WTC11 (cell line): ENCODE measurements at regions not wholly inside any gene's neighbourhood (a gene's known extent, or its start where the extent isn't known, plus 50 kb on each side); places are given as distances from the start of the nearest gene placed in this dataset.

Source experiments
- ATAC-seq: fragments of 200-7000 bp; cut with Tn5 transposase; 2 replicates; pipeline ENCODE4 v1.10.0; 2021; ENCODE audit warnings: mild to moderate bottlenecking, moderate library complexity
- CTCF ChIA-PET: fragments of 300-600 bp; sonication (Branson Sonifier 250); formaldehyde crosslinking; loops from one replicate; lab custom pipeline; 2021; ENCODE audit warnings: antibody characterized with exemption; lab: Charles Lee
- POLR2A ChIA-PET: fragments of 350-600 bp; sonication (Branson Sonifier 250); formaldehyde crosslinking; loops from one replicate; lab custom pipeline; 2021; ENCODE audit warnings: antibody characterized with exemption; lab: Charles Lee
- DNase-seq: peaks from one replicate; pipeline ENCODE4 v3.0.0; 2021; ENCODE audit warnings: low spot score
- H3K27ac Mint-ChIP-seq: 2 replicates; pipeline ENCODE4 v1.8.0; 2021; ENCODE audit warnings: mixed read lengths
- H3K27me3 Mint-ChIP-seq: 2 replicates; pipeline ENCODE4 v1.8.0; 2021; ENCODE audit warnings: low read depth, mild to moderate bottlenecking, moderate library complexity, mixed read lengths
- H3K36me3 Mint-ChIP-seq: 2 replicates; pipeline ENCODE4 v1.8.0; 2021; ENCODE audit warnings: mixed read lengths
- H3K4me1 Mint-ChIP-seq: 2 replicates; pipeline ENCODE4 v1.8.0; 2022; ENCODE audit warnings: mixed read lengths
- H3K4me3 Mint-ChIP-seq: 2 replicates; pipeline ENCODE4 v1.8.0; 2021; ENCODE audit warnings: mild to moderate bottlenecking, moderate library complexity, mixed read lengths
- H3K9me3 Mint-ChIP-seq: 2 replicates; pipeline ENCODE4 v1.8.0; 2021; ENCODE audit warnings: mixed read lengths
- ARID4B ChIP-seq: sonication (generic); formaldehyde crosslinking; IDR thresholded peaks from 2 replicates; pipeline ENCODE4 v1.8.0; 2023; ENCODE audit warnings: missing genetic modification reagents, mild to moderate bottlenecking, borderline replicate concordance
- ELF4 ChIP-seq: sonication (generic); formaldehyde crosslinking; IDR thresholded peaks from 2 replicates; pipeline ENCODE4 v1.8.1; 2022; ENCODE audit warnings: low read depth, mild to moderate bottlenecking, moderate library complexity, missing genetic modification reagents
- FOXP1 ChIP-seq: sonication (generic); formaldehyde crosslinking; IDR thresholded peaks from 2 replicates; pipeline ENCODE4 v1.8.0; 2022; ENCODE audit warnings: missing genetic modification reagents, mild to moderate bottlenecking, moderate library complexity, borderline replicate concordance
- GRHL2 ChIP-seq: fragments of 250-450 bp; sonication (Bioruptor Pico); IDR thresholded peaks from 2 replicates; pipeline ENCODE4 v1.8.0; 2022; ENCODE audit warnings: mild to moderate bottlenecking, moderate library complexity; ENCODE audit not compliant: insufficient replicate concordance, severe bottlenecking
- NFE2L1 ChIP-seq: sonication (generic); formaldehyde crosslinking; IDR thresholded peaks from 2 replicates; pipeline ENCODE4 v1.8.1; 2023; ENCODE audit warnings: missing genetic modification reagents
- NFYB ChIP-seq: sonication (generic); formaldehyde crosslinking; conservative IDR thresholded peaks from 2 replicates; pipeline ENCODE4 v1.8.0; 2022; ENCODE audit warnings: low read depth, missing genetic modification reagents
- PRRX2 ChIP-seq: fragments of 250-450 bp; sonication (Bioruptor Pico); IDR thresholded peaks from 2 replicates; pipeline ENCODE4 v1.8.0; 2021; ENCODE audit warnings: mild to moderate bottlenecking
- RORB ChIP-seq: fragments of 250-450 bp; sonication (Bioruptor Pico); IDR thresholded peaks from 2 replicates; pipeline ENCODE4 v1.9.0; 2021; ENCODE audit warnings: mild to moderate bottlenecking
- SP1 ChIP-seq: sonication (generic); formaldehyde crosslinking; conservative IDR thresholded peaks from 2 replicates; pipeline ENCODE4 v1.8.1; 2022; ENCODE audit warnings: missing genetic modification reagents
- TEAD1 ChIP-seq: sonication (generic); formaldehyde crosslinking; IDR thresholded peaks from 2 replicates; pipeline ENCODE4 v1.8.0; 2022; ENCODE audit warnings: mild to moderate bottlenecking, missing genetic modification reagents
- ZMAT4 ChIP-seq: fragments of 250-450 bp; sonication (Bioruptor Pico); IDR thresholded peaks from 2 replicates; pipeline ENCODE4 v1.9.0; 2021; ENCODE audit warnings: mild to moderate bottlenecking
- ZSCAN18 ChIP-seq: fragments of 250-450 bp; sonication (Bioruptor Pico); IDR thresholded peaks from 2 replicates; pipeline ENCODE4 v2.1.2; 2022; ENCODE audit warnings: mild to moderate bottlenecking, moderate library complexity
- TF ChIP-seq, protein P1 (sequence below): sonication (generic); formaldehyde crosslinking; IDR thresholded peaks from 2 replicates; pipeline ENCODE4 v1.8.1; 2023; ENCODE audit warnings: mild to moderate bottlenecking, moderate library complexity, missing genetic modification reagents
- TF ChIP-seq, protein P2 (sequence below): fragments of 200-600 bp; IDR thresholded peaks from 2 replicates; pipeline ENCODE4 v1.8.0; 2022; ENCODE audit warnings: antibody characterized with exemption
- TF ChIP-seq, protein P3 (sequence below): fragments of 250-450 bp; sonication (Bioruptor Pico); IDR thresholded peaks from 2 replicates; pipeline ENCODE4 v1.8.0; 2021; ENCODE audit warnings: mild to moderate bottlenecking
- TF ChIP-seq, protein P4 (sequence below): sonication (generic); formaldehyde crosslinking; IDR thresholded peaks from 2 replicates; pipeline ENCODE4 v1.8.0; 2023; ENCODE audit warnings: missing genetic modification reagents

- no peak for ATAC-seq
- no peaks in the 10 kb centered on the region for H3K36me3 Mint-ChIP-seq
- peaks cover 7% of the 10 kb centered on the region for H3K4me1 Mint-ChIP-seq
- no peaks in the 10 kb centered on the region for H3K27me3 Mint-ChIP-seq
- no peak for TF ChIP-seq PRRX2
- no peak for TF ChIP-seq NFE2L1 (CRISPR knock-in tag)
- TF ChIP-seq ARID4B (CRISPR knock-in tag): no peak
- TF ChIP-seq, protein P1, sequence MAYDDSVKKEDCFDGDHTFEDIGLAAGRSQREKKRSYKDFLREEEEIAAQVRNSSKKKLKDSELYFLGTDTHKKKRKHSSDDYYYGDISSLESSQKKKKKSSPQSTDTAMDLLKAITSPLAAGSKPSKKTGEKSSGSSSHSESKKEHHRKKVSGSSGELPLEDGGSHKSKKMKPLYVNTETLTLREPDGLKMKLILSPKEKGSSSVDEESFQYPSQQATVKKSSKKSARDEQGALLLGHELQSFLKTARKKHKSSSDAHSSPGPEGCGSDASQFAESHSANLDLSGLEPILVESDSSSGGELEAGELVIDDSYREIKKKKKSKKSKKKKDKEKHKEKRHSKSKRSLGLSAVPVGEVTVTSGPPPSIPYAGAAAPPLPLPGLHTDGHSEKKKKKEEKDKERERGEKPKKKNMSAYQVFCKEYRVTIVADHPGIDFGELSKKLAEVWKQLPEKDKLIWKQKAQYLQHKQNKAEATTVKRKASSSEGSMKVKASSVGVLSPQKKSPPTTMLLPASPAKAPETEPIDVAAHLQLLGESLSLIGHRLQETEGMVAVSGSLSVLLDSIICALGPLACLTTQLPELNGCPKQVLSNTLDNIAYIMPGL (CRISPR knock-in tag): no peak
- no peak for DNase-seq
- H3K27ac Mint-ChIP-seq: no peak overlapping the region
- peaks cover 3% of the 10 kb centered on the region for H3K9me3 Mint-ChIP-seq
- H3K4me3 Mint-ChIP-seq: no peak overlapping the region
- ChIA-PET POLR2A (no interaction called here), CTCF (interaction anchor here (1.3 kb wide), 1 partner anchor 170 kb away, joined by 3 read pairs; no protein-coding TSS in a partner anchor)
Observed at GRCh38 chr7:121537031-121537430, 140.9 kb upstream of the FAM3C start.

- no peak for DNase-seq
- H3K4me1 Mint-ChIP-seq: peaks cover 3% of the 10 kb centered on the region; the same call in 1 of the 2 replicates
- POLR2A ChIA-PET: no interaction called here
- H3K27me3 Mint-ChIP-seq: no peaks in the 10 kb centered on the region
- no peak overlapping the region for H3K4me3 Mint-ChIP-seq
- CTCF ChIA-PET: no interaction called here
- peaks cover 5% of the 10 kb centered on the region for H3K9me3 Mint-ChIP-seq
- H3K27ac Mint-ChIP-seq: no peak overlapping the region
- TF ChIP-seq ELF4 (CRISPR knock-in tag) (no peak), ZMAT4 (CRISPR knock-in tag) (no peak), TEAD1 (no peak), ZSCAN18 (CRISPR knock-in tag) (no peak), FOXP1 (CRISPR knock-in tag) (no peak), GRHL2 (no peak), SP1 (CRISPR knock-in tag) (no peak), RORB (CRISPR knock-in tag) (no peak), NFYB (CRISPR knock-in tag) (no peak)
- TF ChIP-seq, protein P2, sequence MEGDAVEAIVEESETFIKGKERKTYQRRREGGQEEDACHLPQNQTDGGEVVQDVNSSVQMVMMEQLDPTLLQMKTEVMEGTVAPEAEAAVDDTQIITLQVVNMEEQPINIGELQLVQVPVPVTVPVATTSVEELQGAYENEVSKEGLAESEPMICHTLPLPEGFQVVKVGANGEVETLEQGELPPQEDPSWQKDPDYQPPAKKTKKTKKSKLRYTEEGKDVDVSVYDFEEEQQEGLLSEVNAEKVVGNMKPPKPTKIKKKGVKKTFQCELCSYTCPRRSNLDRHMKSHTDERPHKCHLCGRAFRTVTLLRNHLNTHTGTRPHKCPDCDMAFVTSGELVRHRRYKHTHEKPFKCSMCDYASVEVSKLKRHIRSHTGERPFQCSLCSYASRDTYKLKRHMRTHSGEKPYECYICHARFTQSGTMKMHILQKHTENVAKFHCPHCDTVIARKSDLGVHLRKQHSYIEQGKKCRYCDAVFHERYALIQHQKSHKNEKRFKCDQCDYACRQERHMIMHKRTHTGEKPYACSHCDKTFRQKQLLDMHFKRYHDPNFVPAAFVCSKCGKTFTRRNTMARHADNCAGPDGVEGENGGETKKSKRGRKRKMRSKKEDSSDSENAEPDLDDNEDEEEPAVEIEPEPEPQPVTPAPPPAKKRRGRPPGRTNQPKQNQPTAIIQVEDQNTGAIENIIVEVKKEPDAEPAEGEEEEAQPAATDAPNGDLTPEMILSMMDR: no peak
- TF ChIP-seq, protein P3, sequence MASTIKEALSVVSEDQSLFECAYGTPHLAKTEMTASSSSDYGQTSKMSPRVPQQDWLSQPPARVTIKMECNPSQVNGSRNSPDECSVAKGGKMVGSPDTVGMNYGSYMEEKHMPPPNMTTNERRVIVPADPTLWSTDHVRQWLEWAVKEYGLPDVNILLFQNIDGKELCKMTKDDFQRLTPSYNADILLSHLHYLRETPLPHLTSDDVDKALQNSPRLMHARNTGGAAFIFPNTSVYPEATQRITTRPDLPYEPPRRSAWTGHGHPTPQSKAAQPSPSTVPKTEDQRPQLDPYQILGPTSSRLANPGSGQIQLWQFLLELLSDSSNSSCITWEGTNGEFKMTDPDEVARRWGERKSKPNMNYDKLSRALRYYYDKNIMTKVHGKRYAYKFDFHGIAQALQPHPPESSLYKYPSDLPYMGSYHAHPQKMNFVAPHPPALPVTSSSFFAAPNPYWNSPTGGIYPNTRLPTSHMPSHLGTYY: no peak
- TF ChIP-seq, protein P1 (CRISPR knock-in tag): no peak
- TF ChIP-seq, protein P4, sequence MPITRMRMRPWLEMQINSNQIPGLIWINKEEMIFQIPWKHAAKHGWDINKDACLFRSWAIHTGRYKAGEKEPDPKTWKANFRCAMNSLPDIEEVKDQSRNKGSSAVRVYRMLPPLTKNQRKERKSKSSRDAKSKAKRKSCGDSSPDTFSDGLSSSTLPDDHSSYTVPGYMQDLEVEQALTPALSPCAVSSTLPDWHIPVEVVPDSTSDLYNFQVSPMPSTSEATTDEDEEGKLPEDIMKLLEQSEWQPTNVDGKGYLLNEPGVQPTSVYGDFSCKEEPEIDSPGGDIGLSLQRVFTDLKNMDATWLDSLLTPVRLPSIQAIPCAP: no peak
- TF ChIP-seq, all 79 proteins: peak for 0
- no peak for ATAC-seq
- H3K36me3 Mint-ChIP-seq: no peaks in the 10 kb centered on the region
Observed at GRCh38 chr7:121531175-121532070, 135.3 kb upstream of the FAM3C start.
